Stimulated activated naive CD8-positive, alpha-beta T cell treated with anti-CD3 and anti-CD28 coated beads, Interleukin-15, Interleukin-2, amounts not matched to agents 100 U/mL and 50 U/mL, for 24 hours (primary cell): ENCODE measurements at regions not wholly inside any gene's neighbourhood (a gene's known extent, or its start where the extent isn't known, plus 50 kb on each side); places are given as distances from the start of the nearest gene placed in this dataset.

ENCODE experiments used
- ATAC-seq: fragments of 150-1000 bp; cut with Tn5 transposase; one replicate; pipeline ENCODE4 v1.10.0; 2021
- DNase-seq: peaks from one replicate; pipeline ENCODE4 v3.0.0; 2021

DNA sequence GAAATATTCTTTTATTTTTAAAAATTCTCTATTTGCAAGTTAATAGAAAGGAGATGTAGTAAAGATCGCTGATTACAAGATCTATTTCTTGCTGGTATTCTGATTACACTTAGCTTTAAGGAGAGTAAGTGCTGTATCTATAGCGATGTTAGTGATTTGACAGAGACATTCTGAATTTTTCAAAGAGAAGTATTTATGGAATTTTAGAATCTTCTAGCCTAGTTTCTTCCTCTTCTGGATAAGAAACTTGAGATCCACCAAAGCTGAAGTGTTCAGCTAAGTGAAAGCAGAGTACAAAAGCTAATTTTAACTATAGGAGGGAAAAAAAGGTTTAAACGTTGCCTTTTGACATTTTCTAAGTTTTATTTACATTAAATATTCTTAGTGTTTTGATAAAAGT lies 72.1 kb upstream of the RARB start:
- DNase-seq (no peak), ATAC-seq (no peak)

DNA sequence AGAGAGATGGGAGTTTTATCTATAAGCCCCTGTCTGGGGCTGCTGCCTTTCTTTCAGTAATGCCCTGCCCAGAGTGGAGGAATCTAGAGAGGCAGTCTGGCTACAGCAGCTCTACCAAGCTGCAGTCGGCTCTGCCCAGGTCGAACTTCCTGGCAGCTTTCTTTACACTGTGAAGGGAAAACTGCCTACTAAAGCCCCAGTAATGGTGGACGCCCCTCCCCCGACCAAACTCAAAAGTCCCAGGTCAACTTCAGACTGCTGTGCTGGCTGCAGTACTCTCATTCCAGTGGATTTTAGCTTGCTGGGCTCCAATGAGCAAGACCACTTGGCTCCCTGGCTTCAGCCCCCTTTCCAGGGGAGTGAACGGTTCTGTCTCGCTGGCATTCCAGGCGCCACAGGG lies 65.9 kb upstream of the RARB start:
- DNase-seq, result no peak
- no peak for ATAC-seq

DNA sequence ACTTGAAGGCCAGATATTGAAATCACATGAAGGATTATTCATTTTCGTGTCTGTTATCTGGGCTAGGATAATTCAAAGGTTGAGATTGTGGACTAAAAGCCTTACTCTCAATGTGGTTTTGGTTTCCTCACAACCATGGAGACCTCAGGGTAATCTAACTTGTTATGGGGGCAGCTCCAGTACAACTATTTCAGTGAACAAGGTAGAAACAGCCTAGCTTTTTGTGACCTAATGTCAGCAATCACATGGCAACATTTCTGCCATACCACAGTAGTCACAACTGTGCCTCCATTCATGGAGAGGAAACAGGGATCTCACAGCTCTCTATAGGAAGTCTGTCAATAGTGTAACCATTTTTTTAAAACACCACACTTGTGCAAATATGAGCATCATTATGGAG lies 62.4 kb upstream of the RARB start:
- DNase-seq (no peak), ATAC-seq (no peak)

DNA sequence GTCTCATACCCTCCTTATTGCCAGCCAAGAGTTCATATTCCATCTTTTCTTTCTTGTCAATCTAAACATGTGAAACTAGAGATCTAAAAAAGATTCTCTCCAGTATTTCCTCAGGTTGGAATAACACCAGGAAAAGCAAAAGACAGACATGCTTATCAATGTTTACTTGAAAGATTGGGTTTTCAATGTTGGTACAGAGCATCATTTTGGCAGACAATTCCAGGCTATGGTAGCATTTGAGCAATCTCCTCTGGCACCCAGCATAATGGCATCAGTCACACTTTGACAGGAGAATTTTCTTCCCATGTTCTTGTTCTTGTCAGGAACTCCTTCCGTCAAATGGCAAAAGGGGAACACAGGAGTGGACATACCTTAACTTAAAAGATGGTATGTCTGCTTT lies 61.0 kb upstream of the RARB start:
- ATAC-seq (no peak), DNase-seq (no peak)

DNA sequence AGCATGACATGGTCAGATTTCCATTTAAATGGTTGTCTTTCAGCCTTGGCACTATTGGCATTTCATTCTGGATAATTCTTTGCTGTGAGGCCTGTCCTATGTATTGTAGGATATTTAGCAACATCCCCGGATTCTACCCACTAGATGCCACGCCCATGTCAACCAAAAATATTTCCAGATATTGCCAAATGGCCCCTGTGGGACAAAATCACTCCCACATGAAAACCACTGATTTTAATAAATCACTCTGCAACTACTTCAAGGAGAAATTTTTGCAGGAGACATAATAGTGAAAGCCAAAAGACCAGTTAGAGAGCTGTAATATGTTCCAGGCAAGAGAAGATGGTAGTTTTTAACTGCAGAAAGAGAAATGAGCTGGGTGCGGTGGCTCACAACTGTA lies 55.9 kb upstream of the RARB start:
- no peak for ATAC-seq
- DNase-seq, result no peak

DNA sequence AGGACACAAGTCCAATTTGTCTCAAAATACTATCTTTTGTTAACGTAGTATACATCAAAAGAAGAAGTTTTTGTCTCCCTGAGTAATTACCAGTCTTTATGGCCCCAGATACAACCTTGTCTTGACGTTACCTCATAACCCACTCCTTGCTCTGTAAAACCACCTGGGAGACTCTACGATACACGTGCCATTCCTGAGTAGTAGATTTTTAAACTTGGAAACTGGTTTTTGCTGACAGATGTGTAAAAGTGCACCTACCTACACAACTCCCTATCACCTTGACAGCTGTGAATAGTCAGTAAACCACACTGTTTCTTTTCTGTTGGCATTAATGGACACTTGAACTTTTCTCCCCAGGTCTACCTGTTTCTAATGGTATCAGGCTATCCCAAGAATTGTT lies 51.7 kb upstream of the RARB start:
- no peak for ATAC-seq
- no peak for DNase-seq

DNA sequence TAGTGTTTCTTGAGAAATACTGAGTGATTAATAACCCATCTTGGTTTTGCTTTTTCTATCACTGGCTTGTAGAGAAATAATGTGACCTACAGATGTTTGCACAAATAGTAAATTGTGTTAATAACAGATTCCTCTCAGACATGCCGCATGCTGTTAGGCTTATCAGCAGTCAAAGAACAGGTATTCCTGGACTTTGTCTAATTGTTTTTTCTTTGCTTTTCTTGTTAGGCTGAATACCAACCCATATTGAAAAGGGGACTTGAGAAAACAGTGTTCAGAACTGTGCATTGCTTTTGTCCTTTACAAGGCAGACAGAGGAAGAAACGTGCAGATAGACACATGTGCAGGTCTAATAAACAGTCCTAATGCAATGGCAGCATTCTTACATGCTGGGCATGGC lies 51.0 kb upstream of the RARB start:
- DNase-seq (no peak), ATAC-seq (no peak)
